ENCODE measurements at regions not wholly inside any gene's neighbourhood (a gene's known extent, or its start where the extent isn't known, plus 50 kb on each side); places are given as distances from the start of the nearest gene placed in this dataset. TPM values are rescaled to one million over a fixed set of nuclear protein-coding genes. Genes with fewer than 3 reads are reported as not detected.

GRCh38 chr16:31819386-31819785, 54.2 kb upstream of the ZNF267 start:
- Histone ChIP-seq H3K9me3 (ENCODE audit: control extremely low read depth in 1 of 3, control insufficient read depth in 2 of 3, insufficient read depth in 1 of 3, low read length in 2 of 3) (peaks cover 0 to 22% (median 0%) of the 10 kb centered on the region in 3 donors), H3K4me3 (ENCODE audit: control extremely low read depth in 1 of 5, extremely low read depth in 1 of 5, insufficient read depth in 1 of 5, low read depth in 2 of 5, low read length in 4 of 5) (no peak overlapping the region), H4K20me1 (ENCODE audit: control insufficient read depth, insufficient read depth, low read length, poor library complexity, severe bottlenecking) (no peaks in the 10 kb centered on the region), H2AFZ (ENCODE audit: insufficient read depth, low read depth, low read length, poor library complexity, severe bottlenecking) (no peak overlapping the region), H3K4me2 (replicated peaks; ENCODE audit: low read depth, low read length, poor library complexity, severe bottlenecking) (no peak overlapping the region), H3K4me1 (ENCODE audit: control insufficient read depth in 2 of 2, insufficient read depth in 2 of 2, low read length in 2 of 2) (no peaks in the 10 kb centered on the region), H3K79me2 (ENCODE audit: control insufficient read depth, insufficient read depth, low read length) (no peaks in the 10 kb centered on the region), H3K27ac (ENCODE audit: low read length in 2 of 2) (no peak overlapping the region), H3K9ac (ENCODE audit: low read length) (no peak overlapping the region), H3K36me3 (replicated peaks in 1 of 2; ENCODE audit: control extremely low read depth in 1 of 2, control insufficient read depth in 1 of 2, extremely low read depth in 1 of 2, insufficient read depth in 2 of 2, low read length in 1 of 2) (no peaks in the 10 kb centered on the region), H3K27me3 (replicated peaks in 1 of 4; ENCODE audit: control extremely low read depth in 1 of 4, control insufficient read depth in 3 of 4, insufficient read depth in 4 of 4, low read length in 3 of 4) (peaks cover 0 to 3% (median 0%) of the 10 kb centered on the region in 4 experiments)
- intact Hi-C loops (cut with micrococcal nuclease), result no loop called here
- TF ChIP-seq, protein P1, sequence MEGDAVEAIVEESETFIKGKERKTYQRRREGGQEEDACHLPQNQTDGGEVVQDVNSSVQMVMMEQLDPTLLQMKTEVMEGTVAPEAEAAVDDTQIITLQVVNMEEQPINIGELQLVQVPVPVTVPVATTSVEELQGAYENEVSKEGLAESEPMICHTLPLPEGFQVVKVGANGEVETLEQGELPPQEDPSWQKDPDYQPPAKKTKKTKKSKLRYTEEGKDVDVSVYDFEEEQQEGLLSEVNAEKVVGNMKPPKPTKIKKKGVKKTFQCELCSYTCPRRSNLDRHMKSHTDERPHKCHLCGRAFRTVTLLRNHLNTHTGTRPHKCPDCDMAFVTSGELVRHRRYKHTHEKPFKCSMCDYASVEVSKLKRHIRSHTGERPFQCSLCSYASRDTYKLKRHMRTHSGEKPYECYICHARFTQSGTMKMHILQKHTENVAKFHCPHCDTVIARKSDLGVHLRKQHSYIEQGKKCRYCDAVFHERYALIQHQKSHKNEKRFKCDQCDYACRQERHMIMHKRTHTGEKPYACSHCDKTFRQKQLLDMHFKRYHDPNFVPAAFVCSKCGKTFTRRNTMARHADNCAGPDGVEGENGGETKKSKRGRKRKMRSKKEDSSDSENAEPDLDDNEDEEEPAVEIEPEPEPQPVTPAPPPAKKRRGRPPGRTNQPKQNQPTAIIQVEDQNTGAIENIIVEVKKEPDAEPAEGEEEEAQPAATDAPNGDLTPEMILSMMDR (IDR thresholded peaks at IDR 0.05), result no peak
- no peak for TF ChIP-seq EZH2 (IDR thresholded peaks at IDR 0.05; ENCODE audit: borderline replicate concordance, insufficient read depth, low read depth, low read length, poor library complexity, severe bottlenecking)
- DNase-seq (no peak), ATAC-seq (ENCODE audit: low read depth) (no peak)
- CTCF ChIA-PET, result no interaction called here
- Mint-ChIP-seq H3K27me3 (peaks cover 27% of the 10 kb centered on the region), H3K4me3 (no peak overlapping the region), H3K27ac (no peak overlapping the region), H3K9me3 (ENCODE audit: insufficient read depth) (no peaks in the 10 kb centered on the region), H3K4me1 (no peaks in the 10 kb centered on the region)
- POLR2A ChIA-PET, result no interaction called here
- 43% methylated on average over 38 of the region's 38 CpGs for WGBS (ENCODE audit: insufficient coverage)

DNA sequence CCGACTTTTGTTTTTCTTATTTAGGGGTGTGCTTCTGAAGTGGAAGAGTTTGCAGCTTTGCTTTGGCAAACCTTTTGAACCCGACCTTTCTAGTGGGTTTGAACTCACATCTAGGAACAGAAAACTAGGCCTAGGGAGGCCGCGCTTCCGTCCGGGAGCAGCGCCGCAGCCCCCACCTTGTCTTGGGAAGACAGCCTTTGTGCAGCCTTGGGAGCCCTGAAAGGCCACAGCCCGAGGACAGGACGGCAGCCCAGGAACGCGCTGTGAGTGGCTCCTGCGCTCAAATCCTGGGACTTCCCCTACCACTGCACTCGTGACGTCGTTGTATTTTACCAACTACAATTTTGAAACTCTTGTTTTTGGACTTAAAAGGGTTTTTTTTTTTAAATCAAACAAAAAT, 53.7 kb upstream of the ZNF267 start:
- WGBS (ENCODE audit: insufficient coverage), result 95% methylated on average over 12 of the region's 16 CpGs
- Histone ChIP-seq H3K27me3 (replicated peaks in 1 of 4; ENCODE audit: control extremely low read depth in 1 of 4, control insufficient read depth in 3 of 4, insufficient read depth in 4 of 4, low read length in 3 of 4) (peaks cover 0 to 3% (median 0%) of the 10 kb centered on the region in 4 experiments), H2AFZ (ENCODE audit: insufficient read depth, low read depth, low read length, poor library complexity, severe bottlenecking) (no peak overlapping the region), H3K27ac (ENCODE audit: low read length in 2 of 2) (no peak overlapping the region), H3K4me3 (ENCODE audit: control extremely low read depth in 1 of 5, extremely low read depth in 1 of 5, insufficient read depth in 1 of 5, low read depth in 2 of 5, low read length in 4 of 5) (no peak overlapping the region), H3K36me3 (replicated peaks in 1 of 2; ENCODE audit: control extremely low read depth in 1 of 2, control insufficient read depth in 1 of 2, extremely low read depth in 1 of 2, insufficient read depth in 2 of 2, low read length in 1 of 2) (no peaks in the 10 kb centered on the region), H3K9me3 (ENCODE audit: control extremely low read depth in 1 of 3, control insufficient read depth in 2 of 3, insufficient read depth in 1 of 3, low read length in 2 of 3) (peaks cover 0 to 22% (median 0%) of the 10 kb centered on the region in 3 donors), H3K9ac (ENCODE audit: low read length) (no peak overlapping the region), H3K79me2 (ENCODE audit: control insufficient read depth, insufficient read depth, low read length) (no peaks in the 10 kb centered on the region), H3K4me2 (replicated peaks; ENCODE audit: low read depth, low read length, poor library complexity, severe bottlenecking) (no peak overlapping the region), H4K20me1 (ENCODE audit: control insufficient read depth, insufficient read depth, low read length, poor library complexity, severe bottlenecking) (no peaks in the 10 kb centered on the region), H3K4me1 (ENCODE audit: control insufficient read depth in 2 of 2, insufficient read depth in 2 of 2, low read length in 2 of 2) (no peaks in the 10 kb centered on the region)
- no peak overlapping the region for H3K27ac Mint-ChIP-seq
- POLR2A ChIA-PET, result no interaction called here
- no peak overlapping the region for H3K4me3 Mint-ChIP-seq
- H3K9me3 Mint-ChIP-seq (ENCODE audit: insufficient read depth), result no peaks in the 10 kb centered on the region
- H3K4me1 Mint-ChIP-seq, result no peaks in the 10 kb centered on the region
- intact Hi-C loops (cut with micrococcal nuclease), result no loop called here
- TF ChIP-seq, protein P1 (IDR thresholded peaks at IDR 0.05), result no peak
- no peak for TF ChIP-seq EZH2 (IDR thresholded peaks at IDR 0.05; ENCODE audit: borderline replicate concordance, insufficient read depth, low read depth, low read length, poor library complexity, severe bottlenecking)
- peaks cover 30% of the 10 kb centered on the region for H3K27me3 Mint-ChIP-seq
- DNase-seq (no peak), ATAC-seq (ENCODE audit: low read depth) (no peak)
- CTCF ChIA-PET, result no interaction called here

Small RNA genes lying in the stretch of these regions (small RNA-seq; reads per million reads assigned to genes)
- not detected for gene AC074050.1 (ENCODE audit: insufficient read length, low read depth, low replicate concordance)
